Suprapubic skin (tissue), 4 donors: ENCODE measurements at regions not wholly inside any gene's neighbourhood (a gene's known extent, or its start where the extent isn't known, plus 50 kb on each side); places are given as distances from the start of the nearest gene placed in this dataset.

Experiments
- DNase-seq, 2 donors: peaks; one replicate each; pipeline ENCODE4 v3.0.0-alpha.2; 2019; ENCODE audit warnings: low spot score in 2 of 2
- H3K27ac ChIP-seq: fragments of 200-600 bp; sonication (generic); one replicate; pipeline ENCODE4 v1.5.1; 2019
- H3K27me3 ChIP-seq: fragments of 200-600 bp; sonication (generic); one replicate; pipeline ENCODE4 v1.5.1; 2019
- H3K36me3 ChIP-seq: fragments of 200-600 bp; sonication (generic); one replicate; pipeline ENCODE4 v1.5.1; 2019
- H3K4me1 ChIP-seq: fragments of 200-600 bp; sonication (generic); one replicate; pipeline ENCODE4 v1.5.1; 2019
- H3K4me3 ChIP-seq: fragments of 200-600 bp; sonication (generic); one replicate; pipeline ENCODE4 v1.5.1; 2019; ENCODE audit warnings: mild to moderate bottlenecking
- H3K9me3 ChIP-seq: fragments of 200-600 bp; sonication (generic); one replicate; pipeline ENCODE4 v1.5.1; 2019
- CTCF ChIP-seq, 2 donors: fragments of 200-600 bp in 1 of 2; fragments of 450-650 bp in 1 of 2; sonication (generic) in 1 of 2; IDR thresholded peaks; one replicate each; pipeline ENCODE4 v1.5.1; 2016 to 2019; ENCODE audit warnings: antibody characterized with exemption in 2 of 2, mild to moderate bottlenecking in 1 of 2, moderate library complexity in 1 of 2
- EP300 ChIP-seq: sonication (generic); formaldehyde crosslinking; IDR thresholded peaks from one replicate; pipeline ENCODE4 v1.6.1; 2017; ENCODE audit warnings: antibody characterized with exemption
- POLR2A ChIP-seq, 2 donors: fragments of 450-650 bp; IDR thresholded peaks; one replicate each; pipeline ENCODE4 v1.6.1; 2017; ENCODE audit warnings: antibody characterized with exemption in 2 of 2, mild to moderate bottlenecking in 2 of 2, moderate library complexity in 2 of 2
- POLR2AphosphoS5 ChIP-seq, 3 donors: sonication (generic); formaldehyde crosslinking; IDR thresholded peaks; one replicate each; pipeline ENCODE4 v1.6.1; 2017; ENCODE audit warnings: antibody characterized with exemption in 3 of 3
- WGBS: methylation state at CpG from one replicate; pipeline ENCODE4 v1.1.5; 2018; 5-methylcytosine and 5-hydroxymethylcytosine counted together

DNA sequence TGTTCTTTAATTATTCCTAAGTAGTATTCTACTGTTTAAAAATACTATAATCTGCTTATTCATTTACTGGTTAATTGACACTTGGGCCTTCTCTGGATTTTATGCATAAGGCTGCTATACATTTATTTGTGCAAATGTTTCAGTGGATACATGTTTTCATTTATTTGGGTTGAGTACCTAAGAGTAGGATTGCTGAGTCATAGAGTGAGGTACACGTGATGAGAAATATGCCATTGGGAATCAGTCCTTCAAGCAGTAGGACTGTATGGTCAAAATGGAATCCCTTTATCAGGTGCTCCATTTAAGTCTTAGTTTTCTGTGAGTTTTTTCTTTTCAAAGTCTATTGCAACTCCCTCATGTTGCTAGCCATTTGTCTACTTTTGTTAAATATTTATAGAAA, 275.2 kb upstream of the SORL1-AS1 start:
- 52% methylated on average over 1 of the region's 1 CpG for WGBS
- TF ChIP-seq EP300 (no peak), POLR2A (IDR thresholded peaks at IDR 0.05) (no peak), POLR2AphosphoS5 (IDR thresholded peaks at IDR 0.05) (no peak), CTCF (IDR thresholded peaks at IDR 0.05) (no peak)
- no peaks in the 10 kb centered on the region for H3K36me3 ChIP-seq
- H3K27ac ChIP-seq: no peak overlapping the region
- H3K4me3 ChIP-seq: no peak overlapping the region
- DNase-seq: no peak
- peaks cover 4% of the 10 kb centered on the region for H3K27me3 ChIP-seq
- H3K9me3 ChIP-seq: no peaks in the 10 kb centered on the region
- peaks cover 7% of the 10 kb centered on the region for H3K4me1 ChIP-seq

- no peaks in the 10 kb centered on the region for H3K9me3 ChIP-seq
- no peaks in the 10 kb centered on the region for H3K36me3 ChIP-seq
- TF ChIP-seq POLR2A (IDR thresholded peaks at IDR 0.05) (no peak), EP300 (no peak), CTCF (IDR thresholded peaks at IDR 0.05) (no peak), POLR2AphosphoS5 (IDR thresholded peaks at IDR 0.05) (no peak)
- peak overlapping the region; percentile 44 for H3K4me3 ChIP-seq
- peak overlapping the region; percentile 81 for H3K27ac ChIP-seq
- peaks cover 4% of the 10 kb centered on the region for H3K27me3 ChIP-seq
- WGBS: 21% methylated on average over 16 of the region's 16 CpGs
- H3K4me1 ChIP-seq: peaks cover 16% of the 10 kb centered on the region
- no peak for DNase-seq
Observed at GRCh38 chr11:121723246-121723741, 270.5 kb upstream of the SORL1-AS1 start.

DNA sequence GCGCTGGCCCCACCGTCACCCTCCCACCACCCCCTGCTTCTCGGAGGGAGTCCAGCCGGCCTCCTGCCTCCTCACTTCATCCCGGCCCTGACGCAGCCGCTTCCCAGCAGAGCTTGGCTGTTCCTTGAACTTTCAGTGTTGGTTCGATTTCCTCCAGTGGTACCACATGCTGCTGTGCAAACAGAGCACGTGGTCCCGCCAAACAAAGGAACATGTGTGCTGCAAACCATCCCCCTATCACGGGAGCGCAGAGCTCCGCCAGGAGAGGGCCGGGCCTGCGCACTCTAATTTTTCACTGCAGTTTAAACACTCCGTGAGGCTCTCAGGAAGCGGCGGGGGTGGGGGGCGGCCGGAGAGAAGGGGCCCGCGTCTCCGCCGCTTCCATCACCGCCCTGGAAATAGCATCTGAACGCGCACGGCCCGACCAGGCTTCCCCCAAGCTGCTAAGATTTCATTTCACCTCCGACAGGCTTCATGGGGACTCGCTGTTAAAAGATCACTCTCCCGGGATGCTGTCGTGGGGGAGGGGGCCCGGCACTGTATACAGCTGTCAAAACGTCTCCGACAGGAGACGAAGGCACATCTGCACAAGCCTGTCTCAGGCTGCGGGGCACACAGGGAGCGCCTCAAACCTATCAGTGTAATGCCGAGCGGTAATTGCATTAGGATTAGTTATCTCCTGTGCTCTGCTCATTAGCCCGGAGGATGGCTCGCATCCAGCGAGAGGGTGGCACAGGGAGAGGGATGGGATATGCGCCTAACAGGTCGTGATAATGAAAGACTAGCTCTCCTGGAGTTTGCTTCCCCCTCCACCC, 269.9 kb upstream of the SORL1-AS1 start:
- H3K4me1 ChIP-seq: peaks cover 16% of the 10 kb centered on the region

GRCh38 chr11:121721961-121722360, 269.2 kb upstream of the SORL1-AS1 start:
- Histone ChIP-seq H3K4me1 (peaks cover 16% of the 10 kb centered on the region), H3K4me3 (peak overlapping the region; percentile 44), H3K27me3 (peaks cover 4% of the 10 kb centered on the region), H3K9me3 (no peaks in the 10 kb centered on the region), H3K36me3 (no peaks in the 10 kb centered on the region), H3K27ac (peak overlapping the region; percentile 81)
- no peak for DNase-seq
- 84% methylated on average over 7 of the region's 7 CpGs for WGBS
- TF ChIP-seq POLR2AphosphoS5 (IDR thresholded peaks at IDR 0.05) (no peak), CTCF (IDR thresholded peaks at IDR 0.05) (no peak), EP300 (no peak), POLR2A (IDR thresholded peaks at IDR 0.05) (no peak)

More for the DNA sequence above, 269.9 kb upstream of the SORL1-AS1 start:
- H3K27ac ChIP-seq: peak overlapping the region; percentile 81
- peaks cover 4% of the 10 kb centered on the region for H3K27me3 ChIP-seq
- no peaks in the 10 kb centered on the region for H3K9me3 ChIP-seq
- DNase-seq: peak; percentile 83 to 85
- WGBS: 4% methylated on average over 34 of the region's 46 CpGs
- no peaks in the 10 kb centered on the region for H3K36me3 ChIP-seq
- H3K4me3 ChIP-seq: peak overlapping the region; percentile 44
- TF ChIP-seq EP300 (peak; percentile 74), CTCF (IDR thresholded peaks at IDR 0.05) (no peak), POLR2AphosphoS5 (IDR thresholded peaks at IDR 0.05) (peak in 1 of 3 donors; percentile 39), POLR2A (IDR thresholded peaks at IDR 0.05) (peak in 1 of 2 donors; percentile 48)

DNA sequence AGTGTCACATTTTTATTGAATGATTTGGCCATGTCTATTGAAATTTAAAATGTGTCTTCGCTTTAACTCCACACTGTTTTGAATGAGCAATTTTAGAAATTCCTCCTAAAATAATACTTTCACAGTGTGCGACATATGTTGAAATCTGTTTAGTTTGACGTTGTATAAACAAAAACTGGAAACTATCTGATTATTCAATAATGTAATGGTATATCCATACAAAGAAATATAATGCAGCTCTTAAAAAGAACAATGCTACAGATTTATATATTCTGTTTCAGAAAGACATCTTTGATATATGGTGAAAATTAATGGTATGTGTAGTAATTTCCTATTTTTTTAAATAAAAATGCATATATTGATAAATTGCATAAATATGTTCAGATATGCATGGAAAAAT, 268.7 kb upstream of the SORL1-AS1 start:
- DNase-seq: no peak
- TF ChIP-seq CTCF (IDR thresholded peaks at IDR 0.05) (no peak), EP300 (no peak), POLR2AphosphoS5 (IDR thresholded peaks at IDR 0.05) (no peak), POLR2A (IDR thresholded peaks at IDR 0.05) (no peak)
- Histone ChIP-seq H3K27ac (no peak overlapping the region), H3K27me3 (peaks cover 4% of the 10 kb centered on the region), H3K9me3 (no peaks in the 10 kb centered on the region), H3K4me3 (no peak overlapping the region), H3K36me3 (no peaks in the 10 kb centered on the region), H3K4me1 (peaks cover 16% of the 10 kb centered on the region)
- WGBS: 79% methylated on average over 3 of the region's 3 CpGs
